ENCODE measurements at regions not wholly inside any gene's neighbourhood (a gene's known extent, or its start where the extent isn't known, plus 50 kb on each side); places are given as distances from the start of the nearest gene placed in this dataset.

DNA sequence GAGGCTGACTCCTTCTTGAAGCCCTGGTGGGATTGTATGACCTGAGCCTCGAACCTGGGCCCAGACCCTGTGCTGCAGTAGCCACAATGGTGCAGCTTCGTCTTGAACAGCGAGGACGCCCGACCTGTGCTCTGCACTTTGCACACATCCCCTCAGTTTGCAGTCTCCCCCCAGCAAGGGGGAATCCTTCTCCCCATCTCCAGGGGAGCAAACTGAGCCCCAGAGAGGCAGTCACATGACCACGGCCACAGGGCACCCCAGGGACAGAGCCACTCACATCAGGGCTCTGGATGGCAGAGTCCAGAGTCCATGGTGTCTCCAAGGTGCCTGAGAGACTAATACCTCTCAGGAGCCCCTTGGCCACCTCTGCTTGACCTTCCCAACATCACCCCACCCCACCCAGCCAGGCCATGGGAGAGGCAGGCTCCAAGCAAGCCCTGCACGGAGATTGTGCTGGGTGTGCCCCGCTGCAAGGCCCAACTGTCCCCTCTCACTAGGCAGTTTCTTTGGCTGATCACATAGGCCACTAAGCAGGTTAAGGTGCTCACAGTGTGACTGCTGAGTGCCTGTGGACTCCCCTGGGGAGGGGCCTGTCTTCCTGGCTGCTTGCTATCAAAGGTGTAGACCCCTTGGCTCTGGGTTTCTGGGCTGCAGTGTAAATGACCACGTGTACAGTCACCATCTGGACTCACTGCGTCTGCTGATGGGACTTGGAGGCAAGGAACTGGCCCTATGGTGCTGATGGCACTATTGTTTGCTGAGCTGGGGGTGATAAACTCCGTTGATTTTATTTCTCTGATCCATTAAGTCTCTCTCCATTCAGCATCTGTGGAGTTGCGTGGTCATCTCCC is 398.1 kb downstream of the MATN1 start:
- DNase-seq = no peak

- no peak for DNase-seq
Measured at GRCh38 chr1:30324251-30325084, 398.9 kb downstream of the MATN1 start.

DNA sequence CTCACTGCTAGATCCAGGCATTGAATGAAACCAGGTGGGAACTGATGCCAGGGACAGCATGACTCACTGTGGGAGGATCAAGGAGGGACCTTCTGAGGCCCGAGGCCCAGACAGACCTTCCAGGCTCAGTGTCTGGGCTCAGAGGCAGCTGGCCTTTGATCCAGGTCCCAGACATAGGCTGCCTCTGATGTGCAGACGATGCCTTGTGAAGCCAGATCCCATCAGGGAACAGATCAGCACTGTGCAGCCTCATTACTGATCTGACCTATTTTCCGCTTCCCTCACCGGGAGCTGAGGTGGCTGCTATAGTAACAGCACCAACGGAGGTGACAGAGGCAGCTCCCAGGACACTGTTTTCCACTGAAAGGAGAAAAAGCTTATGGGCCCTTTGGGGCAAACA is 399.5 kb downstream of the MATN1 start:
- no peak for DNase-seq

- no peak for DNase-seq
Measured at GRCh38 chr1:30323352-30323751, 400.0 kb downstream of the MATN1 start.

- DNase-seq = no peak
Measured at GRCh38 chr1:30322859-30323257, 400.5 kb downstream of the MATN1 start.

DNA sequence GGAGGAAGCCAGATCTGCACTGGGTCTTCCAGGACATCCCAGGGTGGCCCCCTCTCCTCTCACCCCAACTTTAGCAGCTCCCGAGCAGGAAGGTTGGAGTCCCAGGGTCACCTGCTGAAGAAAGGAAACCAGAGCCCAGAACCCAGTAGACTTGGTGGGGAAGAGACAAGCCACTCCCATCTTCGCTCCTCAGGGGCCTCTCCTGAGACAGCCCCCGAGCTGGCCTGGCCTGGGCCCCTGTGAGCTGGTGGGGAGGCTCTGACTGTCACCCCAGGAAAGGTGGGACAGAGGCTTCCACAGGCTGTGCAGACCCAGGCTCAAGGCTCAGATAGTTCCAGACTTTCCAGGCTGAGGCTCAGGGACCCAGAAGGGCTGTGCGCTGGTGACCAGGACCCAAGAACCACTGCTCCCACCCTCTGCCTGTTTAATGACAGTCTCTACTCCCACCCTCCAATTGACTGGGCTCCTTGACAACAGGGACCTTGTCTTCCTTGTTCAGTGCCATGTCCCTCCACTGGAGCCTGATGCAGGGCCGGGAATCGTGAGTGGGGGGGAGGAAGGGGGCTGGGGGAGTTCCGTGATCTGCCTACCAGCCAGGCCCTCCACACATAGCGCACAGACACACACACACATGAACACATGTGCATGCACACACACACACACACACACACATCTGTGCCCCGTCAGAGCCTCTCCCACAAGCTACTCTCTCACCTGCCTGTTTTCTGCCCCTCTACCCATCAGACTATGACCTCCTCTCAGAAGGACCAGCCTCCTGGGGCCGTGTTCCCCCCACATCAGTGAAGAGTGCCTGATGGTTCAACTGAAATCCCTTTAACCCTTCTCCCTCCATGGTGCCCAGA is 401.2 kb downstream of the MATN1 start:
- DNase-seq = no peak

GRCh38 chr1:30321246-30321910 is 402.0 kb downstream of the MATN1 start:
- no peak for DNase-seq

GRCh38 chr1:30320581-30320890 is 402.8 kb downstream of the MATN1 start:
- no peak for DNase-seq

- no peak for DNase-seq
Measured at GRCh38 chr1:30319765-30320580, 403.4 kb downstream of the MATN1 start.

- DNase-seq = no peak
Measured at GRCh38 chr1:30318864-30319718, 404.3 kb downstream of the MATN1 start.

- no peak for DNase-seq
Measured at GRCh38 chr1:30318413-30318812, 405.0 kb downstream of the MATN1 start.

DNA sequence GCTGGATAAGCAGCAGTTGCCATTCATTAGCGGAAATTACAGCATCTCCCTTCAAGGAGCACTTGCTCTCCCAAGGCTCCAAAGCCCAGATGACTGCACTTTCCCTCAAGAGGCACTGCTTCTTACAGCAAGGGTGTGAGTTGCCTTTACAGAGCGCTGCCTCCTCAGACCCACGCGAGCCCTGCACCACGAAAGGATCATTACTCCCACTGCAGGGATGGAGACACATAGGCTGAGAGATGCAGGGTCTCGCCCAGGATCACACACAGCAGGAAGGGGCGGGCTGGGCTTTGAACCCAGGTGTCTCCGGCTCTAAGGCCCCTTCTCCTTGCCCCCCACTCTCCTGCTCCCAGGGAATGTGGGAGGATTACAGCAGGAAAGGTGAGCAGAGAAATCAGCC is 405.5 kb downstream of the MATN1 start:
- DNase-seq = no peak

GRCh38 chr1:30316056-30316455 is 407.3 kb downstream of the MATN1 start:
- DNase-seq = no peak

DNA sequence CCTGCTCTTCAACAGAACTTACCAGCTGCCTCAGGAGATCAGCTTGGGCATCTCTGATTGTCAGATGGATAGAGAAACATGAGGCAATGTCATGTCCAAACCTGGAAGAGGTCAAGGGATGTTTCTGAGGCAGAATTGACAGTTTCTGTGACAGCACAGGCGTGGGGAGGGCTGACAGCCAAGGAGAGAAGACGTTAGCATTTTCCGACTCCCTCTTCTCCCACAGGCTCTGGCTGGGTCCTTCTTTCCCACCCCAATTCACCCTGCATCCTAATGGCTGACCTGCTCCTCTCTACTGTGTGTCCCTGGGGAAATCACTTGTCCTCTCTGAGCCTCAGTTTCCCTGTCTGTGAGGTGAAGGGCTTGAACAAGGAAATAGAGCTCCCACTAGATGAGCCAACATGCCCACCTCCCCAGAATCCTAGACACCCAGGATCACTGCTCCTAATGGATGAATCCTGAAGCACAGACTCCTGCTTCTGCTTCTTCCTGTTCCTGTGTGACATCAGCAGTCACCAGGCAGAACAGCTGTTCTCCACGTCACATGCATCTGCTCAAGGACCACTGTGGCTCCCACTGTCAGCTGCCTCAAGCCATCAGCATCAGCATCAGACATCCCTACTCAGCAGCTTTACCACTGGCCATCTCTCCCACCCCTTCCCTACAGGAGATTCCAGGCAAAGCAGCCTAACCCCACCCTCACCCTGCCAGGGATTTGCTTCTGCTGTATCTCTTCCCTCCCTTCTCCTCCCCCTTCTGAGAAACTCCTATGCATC is 408.0 kb downstream of the MATN1 start:
- DNase-seq = no peak

DNA sequence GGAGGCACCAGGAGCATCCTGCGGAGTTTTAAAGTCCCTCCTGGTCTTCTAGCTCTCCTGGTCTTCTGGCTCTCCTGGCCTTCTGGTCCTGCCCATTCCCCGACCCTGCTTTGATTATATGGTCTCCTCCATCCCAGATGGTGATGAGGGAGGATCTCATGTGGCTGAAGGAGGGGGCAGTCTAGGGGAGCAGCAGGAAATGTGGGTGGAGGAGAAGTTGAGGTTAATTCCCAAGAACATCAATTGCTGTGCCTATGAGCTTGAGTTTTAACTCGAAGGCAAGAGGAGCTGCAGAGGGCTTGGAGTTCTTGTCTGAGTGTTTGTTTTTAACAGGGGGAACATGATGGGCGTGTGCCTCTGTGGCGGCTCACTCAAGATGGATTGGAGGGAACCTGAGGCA is 408.8 kb downstream of the MATN1 start:
- no peak for DNase-seq

DNA sequence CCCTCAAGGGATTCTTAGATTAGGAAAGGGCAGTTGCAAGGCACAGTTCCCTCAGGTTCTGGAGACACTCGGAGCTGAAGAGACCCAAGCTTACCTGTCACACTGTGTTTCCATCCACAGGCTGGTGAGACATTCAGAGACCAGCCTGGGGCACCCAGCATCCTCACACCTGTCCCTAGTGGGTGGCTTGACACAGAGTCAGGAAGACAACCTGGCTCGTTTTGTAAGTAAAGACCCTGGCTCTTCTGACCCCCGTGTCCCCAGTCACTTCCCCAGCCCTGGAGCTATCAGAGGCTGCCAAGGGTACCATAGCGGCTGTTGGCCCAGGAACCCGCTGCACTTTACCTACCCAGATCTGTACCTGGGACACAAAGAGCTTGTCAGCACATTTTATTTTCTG is 409.8 kb downstream of the MATN1 start:
- DNase-seq = no peak

GRCh38 chr1:30313176-30313575 is 410.2 kb downstream of the MATN1 start:
- no peak for DNase-seq

DNA sequence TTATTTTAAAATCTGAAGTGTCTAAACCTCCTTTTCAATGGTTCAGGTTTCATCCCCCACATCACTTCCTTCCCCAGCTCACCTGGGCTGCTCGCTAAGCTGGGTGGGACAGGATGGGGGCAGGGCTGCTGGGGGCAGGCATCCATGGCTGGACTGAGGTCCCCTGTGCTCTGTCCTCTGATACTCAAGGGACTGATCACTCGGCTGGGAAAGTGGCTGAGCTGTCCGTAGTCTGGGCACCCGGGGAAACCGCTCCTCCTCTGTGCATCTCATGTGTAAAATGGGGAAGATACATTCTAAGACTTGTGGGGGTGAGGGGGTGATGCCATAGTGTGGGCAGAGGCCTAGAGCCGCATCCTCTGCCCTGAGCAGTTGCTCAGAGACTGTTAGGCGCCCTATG is 411.2 kb downstream of the MATN1 start:
- DNase-seq = no peak

- DNase-seq = no peak
Measured at GRCh38 chr1:30311749-30312148, 411.6 kb downstream of the MATN1 start.
